ENCODE measurements at regions not wholly inside any gene's neighbourhood (a gene's known extent, or its start where the extent isn't known, plus 50 kb on each side); places are given as distances from the start of the nearest gene placed in this dataset.

DNA sequence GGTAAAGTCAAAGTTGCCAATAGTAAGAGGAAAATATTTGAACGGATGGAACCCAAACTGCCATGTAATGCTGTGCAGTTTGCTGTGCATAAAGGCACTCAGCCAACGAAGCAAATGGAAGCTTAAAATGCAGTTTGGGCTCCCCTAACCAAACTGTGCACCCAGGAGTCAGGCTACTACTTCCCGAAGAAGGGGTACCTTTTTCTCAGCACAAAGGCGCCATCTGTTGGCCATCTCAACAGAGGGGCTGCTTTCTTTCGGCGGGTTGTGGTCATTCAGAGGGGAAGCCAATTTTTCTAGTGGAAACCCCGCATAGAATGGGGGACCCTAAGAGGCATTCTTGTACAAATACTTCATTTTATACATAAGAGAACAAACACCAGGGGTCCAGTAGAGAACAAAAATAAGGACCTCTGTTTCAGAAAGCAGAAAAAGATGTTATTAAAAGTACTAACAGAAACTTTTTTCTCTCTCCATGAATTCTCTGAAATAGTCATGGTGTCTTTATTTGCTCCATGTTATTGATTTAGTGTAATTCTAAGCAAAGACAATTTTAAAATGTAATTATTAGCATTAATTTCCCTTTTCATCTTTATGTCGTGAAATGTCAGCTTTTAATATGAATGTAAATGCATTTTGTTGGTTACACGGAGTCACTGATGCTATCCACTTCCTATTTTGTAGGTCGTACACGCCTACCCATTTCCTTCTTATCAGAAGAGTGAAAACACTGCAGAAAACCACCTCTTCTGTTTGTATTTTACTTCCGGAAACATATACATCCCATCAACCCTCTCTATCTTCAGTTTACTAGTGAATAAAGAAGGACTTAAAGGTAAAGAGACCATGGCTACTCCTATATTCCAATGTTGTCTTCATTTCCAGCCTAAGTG lies 453.3 kb downstream of the KCNJ2 start:
- TF ChIP-seq CTCF (IDR thresholded peaks at IDR 0.05) = no peak
- no peak for TF ChIP-seq EZH2 (IDR thresholded peaks at IDR 0.05; ENCODE audit: borderline replicate concordance, insufficient read depth, low read depth, low read length, poor library complexity, severe bottlenecking)

Measured in B cell (primary cell).